C4-2B (cell line): ENCODE measurements at regions not wholly inside any gene's neighbourhood (a gene's known extent, or its start where the extent isn't known, plus 50 kb on each side); places are given as distances from the start of the nearest gene placed in this dataset.

Source experiments
- CTCF ChIP-seq: fragments of 450-650 bp; conservative IDR thresholded peaks from 2 replicates; pipeline ENCODE4 v1.5.1; 2017; ENCODE audit warnings: mild to moderate bottlenecking
- ZFX ChIP-seq: fragments of 450-650 bp; IDR thresholded peaks from 2 replicates; pipeline ENCODE4 v1.6.1; 2017

DNA sequence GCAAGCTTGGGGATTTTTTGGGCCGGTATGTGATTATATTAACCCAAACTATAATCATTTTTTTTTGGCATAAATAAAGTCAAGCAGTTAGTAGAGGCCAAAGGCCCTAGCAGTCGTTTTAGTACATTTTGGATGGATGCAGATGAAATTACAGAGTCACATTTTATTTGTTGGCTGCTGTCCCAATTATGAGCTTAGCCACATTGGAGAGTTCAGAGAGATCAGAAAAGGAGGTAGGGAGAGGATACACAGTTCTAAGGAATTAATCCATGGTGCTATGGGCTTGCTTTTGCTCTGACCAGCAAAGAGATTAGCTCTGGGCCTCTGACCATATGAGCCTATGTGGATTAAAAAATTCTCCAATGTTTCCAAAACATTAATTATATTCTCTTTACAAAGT, 395.1 kb downstream of the RAPGEF2 start:
- TF ChIP-seq CTCF (no peak), ZFX (no peak)
